ENCODE measurements at regions not wholly inside any gene's neighbourhood (a gene's known extent, or its start where the extent isn't known, plus 50 kb on each side); places are given as distances from the start of the nearest gene placed in this dataset.

- no peak for TF ChIP-seq CTCF (IDR thresholded peaks at IDR 0.05)
- H3K27me3 Mint-ChIP-seq (ENCODE audit: insufficient read depth): no peaks in the 10 kb centered on the region; the same call in 1 of the 2 replicates
- peak; percentile 93 for DNase-seq
- no peaks in the 10 kb centered on the region for H3K36me3 Mint-ChIP-seq (ENCODE audit: low read depth)
- H3K4me1 Mint-ChIP-seq (ENCODE audit: low read depth): peaks cover 45% of the 10 kb centered on the region
- H3K9me3 Mint-ChIP-seq: no peaks in the 10 kb centered on the region
- peak overlapping the region; percentile 81 for H3K4me3 Mint-ChIP-seq
- peak overlapping the region; percentile 85 for H3K27ac Mint-ChIP-seq
These were observed 114.7 kb upstream of the EGFR start for GRCh38 chr7:54904130-54904529.

GRCh38 chr7:54904986-54905385, 113.8 kb upstream of the EGFR start:
- no peaks in the 10 kb centered on the region for H3K36me3 Mint-ChIP-seq (ENCODE audit: low read depth)
- peaks cover under 1% of the 10 kb centered on the region for H3K27me3 Mint-ChIP-seq (ENCODE audit: insufficient read depth)
- peaks cover 53% of the 10 kb centered on the region for H3K4me1 Mint-ChIP-seq (ENCODE audit: low read depth)
- peak overlapping the region; percentile 85 for H3K27ac Mint-ChIP-seq
- no peak for DNase-seq
- H3K4me3 Mint-ChIP-seq: peak overlapping the region; percentile 81; the same call in 1 of the 2 replicates
- no peak for TF ChIP-seq CTCF (IDR thresholded peaks at IDR 0.05)
- no peaks in the 10 kb centered on the region for H3K9me3 Mint-ChIP-seq

DNA sequence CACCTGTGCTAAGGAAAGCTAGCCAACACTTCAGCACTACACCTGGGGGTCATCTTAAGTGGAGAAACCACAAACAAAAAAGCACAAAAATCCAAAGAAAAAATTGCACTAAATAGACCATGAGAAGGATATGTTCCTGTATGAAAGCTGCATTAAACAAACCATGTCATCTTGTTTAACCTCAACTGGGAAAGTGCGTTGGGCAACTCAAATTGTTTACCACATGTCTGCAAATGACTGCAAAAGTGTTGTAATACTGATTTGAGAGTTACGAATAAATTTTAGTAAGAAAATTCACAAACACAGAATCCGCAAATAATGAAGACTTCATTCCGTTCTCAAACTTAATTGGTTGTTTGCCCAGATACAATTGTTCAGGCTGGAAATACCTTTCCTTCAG, 111.9 kb upstream of the EGFR start:
- H3K27me3 Mint-ChIP-seq (ENCODE audit: insufficient read depth): peaks cover 4% of the 10 kb centered on the region
- H3K9me3 Mint-ChIP-seq: no peaks in the 10 kb centered on the region
- TF ChIP-seq CTCF (IDR thresholded peaks at IDR 0.05): no peak
- no peak overlapping the region for H3K4me3 Mint-ChIP-seq
- no peak overlapping the region for H3K27ac Mint-ChIP-seq
- peaks cover 57% of the 10 kb centered on the region for H3K4me1 Mint-ChIP-seq (ENCODE audit: low read depth)
- no peak for DNase-seq
- H3K36me3 Mint-ChIP-seq (ENCODE audit: low read depth): no peaks in the 10 kb centered on the region

DNA sequence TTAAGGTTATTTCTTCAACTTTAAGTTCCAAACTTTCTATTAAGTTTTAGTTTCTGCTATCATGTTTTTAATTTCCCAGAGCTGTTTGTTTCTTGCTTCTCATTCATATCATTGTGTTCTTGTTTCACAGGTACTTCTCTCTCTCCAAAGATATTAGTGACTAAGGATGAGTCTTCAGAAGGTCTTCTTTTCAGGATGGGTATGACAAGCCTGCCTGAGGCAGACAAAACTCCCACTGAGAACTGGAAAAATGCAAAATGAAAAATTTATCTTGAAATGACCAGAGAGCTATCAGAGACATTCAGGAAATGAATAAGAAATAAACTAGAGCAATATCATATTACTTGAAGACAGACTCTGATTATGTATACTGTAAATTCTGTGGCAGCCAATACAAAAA, 110.8 kb upstream of the EGFR start:
- H3K4me1 Mint-ChIP-seq (ENCODE audit: low read depth): peaks cover 57% of the 10 kb centered on the region
- no peak for DNase-seq
- H3K27ac Mint-ChIP-seq: no peak overlapping the region
- peaks cover 4% of the 10 kb centered on the region for H3K27me3 Mint-ChIP-seq (ENCODE audit: insufficient read depth)
- H3K36me3 Mint-ChIP-seq (ENCODE audit: low read depth): no peaks in the 10 kb centered on the region
- no peak for TF ChIP-seq CTCF (IDR thresholded peaks at IDR 0.05)
- H3K9me3 Mint-ChIP-seq: no peaks in the 10 kb centered on the region
- H3K4me3 Mint-ChIP-seq: no peak overlapping the region

GRCh38 chr7:54908760-54909438, 109.9 kb upstream of the EGFR start:
- H3K27ac Mint-ChIP-seq: no peak overlapping the region
- H3K4me1 Mint-ChIP-seq (ENCODE audit: low read depth): peaks cover 48% of the 10 kb centered on the region
- peaks cover 4% of the 10 kb centered on the region for H3K27me3 Mint-ChIP-seq (ENCODE audit: insufficient read depth)
- no peaks in the 10 kb centered on the region for H3K9me3 Mint-ChIP-seq
- no peaks in the 10 kb centered on the region for H3K36me3 Mint-ChIP-seq (ENCODE audit: low read depth)
- no peak for DNase-seq
- no peak overlapping the region for H3K4me3 Mint-ChIP-seq
- TF ChIP-seq CTCF (IDR thresholded peaks at IDR 0.05): no peak

Measured in HFFc6 (cell line).